ENCODE measurements at regions not wholly inside any gene's neighbourhood (a gene's known extent, or its start where the extent isn't known, plus 50 kb on each side); places are given as distances from the start of the nearest gene placed in this dataset.

DNA sequence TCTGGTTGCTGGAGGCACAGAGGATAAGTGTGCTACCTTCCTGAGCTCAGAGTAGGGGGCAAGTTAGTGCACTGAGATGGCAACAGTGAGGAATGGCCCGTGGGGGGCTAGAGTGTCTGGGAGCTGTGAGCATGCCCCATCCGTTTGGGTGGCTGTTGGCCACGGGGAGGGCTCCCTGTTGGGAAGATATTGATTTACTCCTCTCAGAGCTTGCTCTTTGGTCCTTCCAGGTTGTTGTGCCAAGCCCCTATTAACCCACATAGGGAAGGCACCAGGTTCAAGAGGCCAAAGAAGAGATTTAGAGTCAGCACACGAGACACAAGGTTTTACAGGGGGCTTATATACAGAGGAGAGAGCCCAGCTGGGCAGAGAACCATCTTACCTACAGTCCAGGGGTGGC is 318.8 kb downstream of the TSN start:
- Mint-ChIP-seq H3K27ac (ENCODE audit: unreplicated experiment) (no peak overlapping the region), H3K9me3 (no peaks in the 10 kb centered on the region), H3K27me3 (ENCODE audit: low read depth) (no peaks in the 10 kb centered on the region), H3K36me3 (ENCODE audit: low read depth) (no peaks in the 10 kb centered on the region), H3K4me1 (peaks cover 6% of the 10 kb centered on the region), H3K4me3 (no peak overlapping the region)
- TF ChIP-seq, protein P1, sequence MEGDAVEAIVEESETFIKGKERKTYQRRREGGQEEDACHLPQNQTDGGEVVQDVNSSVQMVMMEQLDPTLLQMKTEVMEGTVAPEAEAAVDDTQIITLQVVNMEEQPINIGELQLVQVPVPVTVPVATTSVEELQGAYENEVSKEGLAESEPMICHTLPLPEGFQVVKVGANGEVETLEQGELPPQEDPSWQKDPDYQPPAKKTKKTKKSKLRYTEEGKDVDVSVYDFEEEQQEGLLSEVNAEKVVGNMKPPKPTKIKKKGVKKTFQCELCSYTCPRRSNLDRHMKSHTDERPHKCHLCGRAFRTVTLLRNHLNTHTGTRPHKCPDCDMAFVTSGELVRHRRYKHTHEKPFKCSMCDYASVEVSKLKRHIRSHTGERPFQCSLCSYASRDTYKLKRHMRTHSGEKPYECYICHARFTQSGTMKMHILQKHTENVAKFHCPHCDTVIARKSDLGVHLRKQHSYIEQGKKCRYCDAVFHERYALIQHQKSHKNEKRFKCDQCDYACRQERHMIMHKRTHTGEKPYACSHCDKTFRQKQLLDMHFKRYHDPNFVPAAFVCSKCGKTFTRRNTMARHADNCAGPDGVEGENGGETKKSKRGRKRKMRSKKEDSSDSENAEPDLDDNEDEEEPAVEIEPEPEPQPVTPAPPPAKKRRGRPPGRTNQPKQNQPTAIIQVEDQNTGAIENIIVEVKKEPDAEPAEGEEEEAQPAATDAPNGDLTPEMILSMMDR (conservative IDR thresholded peaks at IDR 0.05), result no peak
- DNase-seq (ENCODE audit: low read depth, low spot score), result no peak

DNA sequence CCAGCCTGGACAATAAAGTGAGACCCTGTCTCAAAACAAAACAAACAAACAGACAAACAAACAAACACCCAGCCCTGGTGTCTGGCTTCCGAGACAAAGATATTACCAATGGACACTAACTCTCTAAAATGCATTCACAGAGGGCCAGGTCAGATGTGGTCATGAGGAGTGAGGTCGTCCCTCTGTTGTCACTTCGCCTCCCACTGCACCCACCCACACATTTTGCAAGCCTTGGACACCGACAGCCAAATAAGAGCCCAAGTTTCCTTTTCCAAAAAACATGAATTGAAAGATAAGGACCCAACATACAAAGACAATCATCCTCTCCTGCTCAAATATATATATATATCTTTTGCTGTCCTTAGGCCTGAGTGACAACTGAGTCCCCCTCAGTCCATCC is 319.9 kb downstream of the TSN start:
- Mint-ChIP-seq H3K4me1 (peaks cover 6% of the 10 kb centered on the region), H3K27me3 (ENCODE audit: low read depth) (no peaks in the 10 kb centered on the region), H3K27ac (ENCODE audit: unreplicated experiment) (no peak overlapping the region), H3K4me3 (no peak overlapping the region), H3K36me3 (ENCODE audit: low read depth) (no peaks in the 10 kb centered on the region), H3K9me3 (no peaks in the 10 kb centered on the region)
- no peak for DNase-seq (ENCODE audit: low read depth, low spot score)
- TF ChIP-seq, protein P1 (conservative IDR thresholded peaks at IDR 0.05), result no peak

DNA sequence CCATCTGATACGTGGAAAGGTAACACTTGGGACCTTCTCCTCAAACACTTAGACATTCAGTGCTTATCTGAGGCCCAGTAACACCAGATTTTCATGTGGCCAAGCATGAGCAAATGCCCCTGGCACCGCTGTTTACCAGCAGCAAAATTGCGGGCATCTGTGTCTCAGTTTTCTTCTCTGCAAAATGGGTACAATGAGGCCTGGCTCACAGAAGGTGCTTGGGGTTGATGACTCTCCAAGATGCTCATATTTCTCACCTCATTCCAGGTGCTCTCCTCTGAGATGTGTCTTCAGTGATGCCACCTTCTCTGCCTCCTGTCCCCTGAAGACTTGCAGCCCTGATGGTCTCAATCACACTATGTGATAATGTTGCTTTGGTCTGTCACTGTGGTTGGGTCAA is 321.7 kb downstream of the TSN start:
- Mint-ChIP-seq H3K27me3 (ENCODE audit: low read depth) (no peaks in the 10 kb centered on the region), H3K9me3 (no peaks in the 10 kb centered on the region), H3K36me3 (ENCODE audit: low read depth) (no peaks in the 10 kb centered on the region), H3K4me1 (peaks cover 14% of the 10 kb centered on the region), H3K4me3 (no peak overlapping the region), H3K27ac (ENCODE audit: unreplicated experiment) (no peak overlapping the region)
- TF ChIP-seq, protein P1 (conservative IDR thresholded peaks at IDR 0.05), result no peak
- no peak for DNase-seq (ENCODE audit: low read depth, low spot score)

DNA sequence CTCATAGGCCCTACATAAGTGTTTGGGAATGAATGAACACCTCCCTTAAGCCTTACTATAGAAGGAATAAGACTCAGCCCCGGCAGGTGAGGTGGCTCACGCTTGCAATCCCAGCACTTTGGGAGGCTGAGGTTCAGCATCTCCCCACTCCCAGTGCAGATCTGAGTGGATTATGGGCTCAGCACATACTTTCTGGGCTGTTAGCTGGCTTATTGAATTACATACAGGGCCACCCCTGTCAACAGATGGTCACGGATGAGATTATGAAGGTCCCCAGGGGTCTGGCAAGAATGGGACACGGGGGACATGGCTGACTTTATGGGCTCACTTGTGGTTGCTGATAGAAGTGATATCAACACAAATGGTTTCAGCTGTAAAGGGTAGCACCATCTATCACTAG is 322.3 kb downstream of the TSN start:
- Mint-ChIP-seq H3K9me3 (no peaks in the 10 kb centered on the region), H3K27ac (ENCODE audit: unreplicated experiment) (no peak overlapping the region), H3K4me1 (peaks cover 9% of the 10 kb centered on the region), H3K27me3 (ENCODE audit: low read depth) (no peaks in the 10 kb centered on the region), H3K36me3 (ENCODE audit: low read depth) (no peaks in the 10 kb centered on the region), H3K4me3 (no peak overlapping the region)
- DNase-seq (ENCODE audit: low read depth, low spot score), result no peak
- TF ChIP-seq, protein P1 (conservative IDR thresholded peaks at IDR 0.05), result no peak

DNA sequence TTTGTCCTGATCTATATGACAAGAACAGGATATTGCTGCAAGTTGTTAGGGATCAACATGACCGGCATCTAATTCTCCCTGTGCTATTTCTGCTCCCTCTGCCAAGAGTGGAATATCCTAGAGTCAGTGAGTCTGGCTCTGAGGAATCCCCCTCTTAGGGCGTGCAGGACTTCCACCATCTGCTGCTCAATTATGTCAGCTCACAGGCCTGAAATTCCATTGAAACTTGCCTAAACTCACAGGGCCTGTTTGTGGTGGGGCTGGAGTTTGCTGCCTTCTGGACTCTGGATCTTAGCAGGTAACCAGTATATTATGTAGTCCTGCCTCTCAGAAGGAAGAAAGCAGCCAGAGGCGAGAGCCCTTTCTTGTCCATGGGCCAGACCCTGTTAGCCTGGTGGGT is 323.0 kb downstream of the TSN start:
- Mint-ChIP-seq H3K36me3 (ENCODE audit: low read depth) (no peaks in the 10 kb centered on the region), H3K4me3 (no peak overlapping the region), H3K9me3 (no peaks in the 10 kb centered on the region), H3K4me1 (peaks cover 8% of the 10 kb centered on the region), H3K27me3 (ENCODE audit: low read depth) (no peaks in the 10 kb centered on the region), H3K27ac (ENCODE audit: unreplicated experiment) (no peak overlapping the region)
- TF ChIP-seq, protein P1 (conservative IDR thresholded peaks at IDR 0.05), result no peak
- no peak for DNase-seq (ENCODE audit: low read depth, low spot score)

DNA sequence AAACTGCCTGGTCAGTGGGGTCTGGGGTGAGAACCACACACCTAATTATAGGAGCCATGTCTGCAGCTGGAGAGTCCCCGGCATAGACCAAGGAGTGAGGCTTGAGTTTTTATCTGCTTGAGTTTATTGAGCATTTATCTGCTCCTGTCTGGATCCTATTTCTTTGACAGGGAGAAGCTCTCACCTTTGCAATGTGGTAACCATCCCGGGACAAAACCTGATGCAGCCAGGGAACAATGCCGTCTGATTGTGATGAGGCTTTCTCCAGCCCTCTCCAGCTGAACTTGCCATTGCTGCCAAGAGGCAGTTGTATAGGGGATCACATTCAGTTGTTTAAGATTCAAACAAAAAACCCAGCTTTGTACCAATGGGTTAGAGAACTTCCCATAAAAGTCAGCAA is 324.4 kb downstream of the TSN start:
- peaks cover 8% of the 10 kb centered on the region for H3K4me1 Mint-ChIP-seq
- TF ChIP-seq, protein P1 (conservative IDR thresholded peaks at IDR 0.05), result no peak
- no peaks in the 10 kb centered on the region for H3K36me3 Mint-ChIP-seq (ENCODE audit: low read depth)
- no peak overlapping the region for H3K4me3 Mint-ChIP-seq
- H3K27ac Mint-ChIP-seq (ENCODE audit: unreplicated experiment), result peak overlapping the region; percentile 19
- no peak for DNase-seq (ENCODE audit: low read depth, low spot score)
- H3K27me3 Mint-ChIP-seq (ENCODE audit: low read depth), result no peaks in the 10 kb centered on the region
- no peaks in the 10 kb centered on the region for H3K9me3 Mint-ChIP-seq

Data from neural crest cell (in vitro differentiated cells).